Right hindlimb (tissue), 1 donor: ENCODE measurements at regions not wholly inside any gene's neighbourhood (a gene's known extent, or its start where the extent isn't known, plus 50 kb on each side); places are given as distances from the start of the nearest gene placed in this dataset.

Experiments used
- DNase-seq: peaks from one replicate; pipeline ENCODE4 v3.0.0-alpha.2; 2018

GRCh38 chr16:86042996-86043725 is 144.2 kb downstream of the IRF8 start:
- peak; percentile 5 for DNase-seq

- no peak for DNase-seq
Measured at GRCh38 chr16:86044241-86044671, 145.3 kb downstream of the IRF8 start.

GRCh38 chr16:86044881-86045590 is 146.1 kb downstream of the IRF8 start:
- DNase-seq: no peak

GRCh38 chr16:86045591-86045971 is 146.6 kb downstream of the IRF8 start:
- DNase-seq: no peak

GRCh38 chr16:86046026-86046425 is 147.1 kb downstream of the IRF8 start:
- DNase-seq: no peak

GRCh38 chr16:86046667-86047270 is 147.8 kb downstream of the IRF8 start:
- no peak for DNase-seq

- peak; percentile 9 for DNase-seq
Measured at GRCh38 chr16:86048221-86048620, 149.3 kb downstream of the IRF8 start.

GRCh38 chr16:86048882-86049585 is 150.1 kb downstream of the IRF8 start:
- peak; percentile 10 for DNase-seq

- DNase-seq: no peak
Measured at GRCh38 chr16:86049641-86050040, 150.7 kb downstream of the IRF8 start.

GRCh38 chr16:86050111-86050510 is 151.1 kb downstream of the IRF8 start:
- DNase-seq: no peak

GRCh38 chr16:86050591-86051367 is 151.8 kb downstream of the IRF8 start:
- DNase-seq: peak; percentile 12

- DNase-seq: peak; percentile 59
Measured at GRCh38 chr16:86051368-86052114, 152.6 kb downstream of the IRF8 start.

GRCh38 chr16:86052115-86052670 is 153.2 kb downstream of the IRF8 start:
- peak; percentile 8 for DNase-seq

- DNase-seq: peak; percentile 15
Measured at GRCh38 chr16:86052926-86053325, 154.0 kb downstream of the IRF8 start.

GRCh38 chr16:86059253-86060171 is 160.6 kb downstream of the IRF8 start:
- DNase-seq: peak; percentile 72

GRCh38 chr16:86060381-86061317 is 161.7 kb downstream of the IRF8 start:
- DNase-seq: peak; percentile 12

- DNase-seq: no peak
Measured at GRCh38 chr16:86061318-86061695, 162.3 kb downstream of the IRF8 start.

GRCh38 chr16:86061721-86062120 is 162.8 kb downstream of the IRF8 start:
- peak; percentile 46 for DNase-seq
